ENCODE measurements at regions not wholly inside any gene's neighbourhood (a gene's known extent, or its start where the extent isn't known, plus 50 kb on each side); places are given as distances from the start of the nearest gene placed in this dataset.

GRCh38 chr6:102619585-102619984, 1226.1 kb downstream of the GRIK2 start:
- TF ChIP-seq, protein P1, sequence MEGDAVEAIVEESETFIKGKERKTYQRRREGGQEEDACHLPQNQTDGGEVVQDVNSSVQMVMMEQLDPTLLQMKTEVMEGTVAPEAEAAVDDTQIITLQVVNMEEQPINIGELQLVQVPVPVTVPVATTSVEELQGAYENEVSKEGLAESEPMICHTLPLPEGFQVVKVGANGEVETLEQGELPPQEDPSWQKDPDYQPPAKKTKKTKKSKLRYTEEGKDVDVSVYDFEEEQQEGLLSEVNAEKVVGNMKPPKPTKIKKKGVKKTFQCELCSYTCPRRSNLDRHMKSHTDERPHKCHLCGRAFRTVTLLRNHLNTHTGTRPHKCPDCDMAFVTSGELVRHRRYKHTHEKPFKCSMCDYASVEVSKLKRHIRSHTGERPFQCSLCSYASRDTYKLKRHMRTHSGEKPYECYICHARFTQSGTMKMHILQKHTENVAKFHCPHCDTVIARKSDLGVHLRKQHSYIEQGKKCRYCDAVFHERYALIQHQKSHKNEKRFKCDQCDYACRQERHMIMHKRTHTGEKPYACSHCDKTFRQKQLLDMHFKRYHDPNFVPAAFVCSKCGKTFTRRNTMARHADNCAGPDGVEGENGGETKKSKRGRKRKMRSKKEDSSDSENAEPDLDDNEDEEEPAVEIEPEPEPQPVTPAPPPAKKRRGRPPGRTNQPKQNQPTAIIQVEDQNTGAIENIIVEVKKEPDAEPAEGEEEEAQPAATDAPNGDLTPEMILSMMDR (IDR thresholded peaks at IDR 0.05): no peak
- TF ChIP-seq POLR2A (IDR thresholded peaks at IDR 0.05) (no peak), POLR2AphosphoS5 (IDR thresholded peaks at IDR 0.05; ENCODE audit: insufficient read depth in 1 of 2, low read depth in 1 of 2) (no peak)
